Adrenal gland (tissue), 5 donors: ENCODE measurements at regions not wholly inside any gene's neighbourhood (a gene's known extent, or its start where the extent isn't known, plus 50 kb on each side); places are given as distances from the start of the nearest gene placed in this dataset.

Experiments
- CTCF ChIP-seq, 6 experiments: fragments of 450-650 bp in 4 of 6; fragments of 200-600 bp in 2 of 6; sonication (generic) in 1 of 6; IDR thresholded peaks; 1 replicate in 5 of 6; 2 replicates in 1 of 6; pipeline versions ENCODE4 v1.5.1 to v1.8.0; 2016 to 2021; ENCODE audit warnings: antibody characterized with exemption in 6 of 6, mild to moderate bottlenecking in 2 of 6, moderate library complexity in 1 of 6
- POLR2A ChIP-seq, 2 donors: fragments of 450-650 bp; IDR thresholded peaks; one replicate each; pipeline ENCODE4 v1.6.1; 2017; ENCODE audit warnings: antibody characterized with exemption in 2 of 2, mild to moderate bottlenecking in 2 of 2, moderate library complexity in 1 of 2
- donor health status: DM: no; HTN: no; CAD: no.

- TF ChIP-seq CTCF (IDR thresholded peaks at IDR 0.05) (no peak), POLR2A (IDR thresholded peaks at IDR 0.05) (no peak)
These were observed 511.8 kb upstream of the ARX start for GRCh38 chrX:25527596-25527995.
